GM12878 (cell line): ENCODE measurements at regions not wholly inside any gene's neighbourhood (a gene's known extent, or its start where the extent isn't known, plus 50 kb on each side); places are given as distances from the start of the nearest gene placed in this dataset.
"Not testable (repeated sequence)": the region's sequence is repeated elsewhere in the genome, so short reads cannot be mapped to it uniquely, and the experiment has no call there.

Experiments
- ATAC-seq: fragments of 200-7000 bp; cut with Tn5 transposase; 3 replicates; pipeline ENCODE4 v1.9.1; 2020; ENCODE audit warnings: mild to moderate bottlenecking, moderate library complexity
- BruUV-seq: library from RNA; stranded (reverse); fragments of 400-500 nt; replicated peaks from 2 replicates; lab custom pipeline; 2021; lab: Mats Ljungman, UMichigan
- CTCF ChIA-PET: fragments of 300-600 bp; sonication (Branson Sonifier 250); formaldehyde crosslinking; extraction: SDS; loops from one replicate; lab custom pipeline; 2021; ENCODE audit warnings: inconsistent platforms; lab: Yijun Ruan, JAX
- POLR2A ChIA-PET: fragments of 350-600 bp; formaldehyde crosslinking; extraction: SDS; loops from one replicate; lab custom pipeline; 2021; ENCODE audit warnings: inconsistent platforms; lab: Charles Lee
- RAD21 ChIA-PET: fragments of 300-600 bp; sonication (Branson Sonifier 250); formaldehyde crosslinking; loops from one replicate; lab custom pipeline; 2023; ENCODE audit warnings: antibody characterized with exemption; ENCODE audit not compliant: unreplicated experiment; lab: Charles Lee
- SMC1A ChIA-PET: fragments of 300-600 bp; sonication (Branson Sonifier 250); formaldehyde crosslinking; loops from one replicate; lab custom pipeline; 2023; ENCODE audit not compliant: unreplicated experiment, uncharacterized antibody; lab: Charles Lee
- DNase-seq: peaks from one replicate; pipeline ENCODE4 v3.0.0-alpha.2; 2011; ENCODE audit warnings: low read depth, low spot score
- FAIRE-seq: peaks from 3 replicates; lab custom pipeline; 2011; peaks lifted over from hg19 to GRCh38; lab: Jason Lieb, UNC
- H2AFZ ChIP-seq: 2 replicates; pipeline ENCODE4 v1.6.0; 2011; ENCODE audit warnings: low read depth, low read length, control low read depth; ENCODE audit not compliant: control insufficient read depth
- H3K27ac ChIP-seq: 2 replicates; pipeline ENCODE4 v1.5.1; 2011; ENCODE audit warnings: control low read depth; ENCODE audit not compliant: control insufficient read depth, insufficient read depth
- H3K27me3 ChIP-seq, 2 experiments: replicated peaks in 1 of 2; 2 replicates each; pipeline versions ENCODE4 v1.6.0 to v1.6.1; 2011; ENCODE audit warnings: low read length in 1 of 2; ENCODE audit not compliant: control insufficient read depth in 2 of 2, insufficient read depth in 2 of 2
- H3K36me3 ChIP-seq, 2 experiments: 2 replicates each; pipeline ENCODE4 v1.5.1; 2011; ENCODE audit warnings: low read length in 1 of 2; ENCODE audit not compliant: control insufficient read depth in 2 of 2, insufficient read depth in 2 of 2
- H3K4me1 ChIP-seq: 2 replicates; pipeline ENCODE4 v1.6.1; 2011; ENCODE audit warnings: mild to moderate bottlenecking, low read length, moderate library complexity, mixed read lengths; ENCODE audit not compliant: control insufficient read depth, insufficient read depth
- H3K4me2 ChIP-seq: 2 replicates; pipeline ENCODE4 v1.6.0; 2011; ENCODE audit warnings: control low read depth; ENCODE audit not compliant: control insufficient read depth, insufficient read depth
- H3K4me3 ChIP-seq: fragments of 200-600 bp; sonication (generic); 2 replicates; pipeline ENCODE4 v1.5.1; 2016
- H3K79me2 ChIP-seq: 2 replicates; pipeline ENCODE4 v1.6.0; 2011; ENCODE audit warnings: low read length; ENCODE audit not compliant: control insufficient read depth, insufficient read depth
- H3K9ac ChIP-seq: 2 replicates; pipeline ENCODE4 v1.8.0; 2011; ENCODE audit warnings: low read length, control low read depth, mixed read lengths; ENCODE audit not compliant: control insufficient read depth, insufficient read depth
- H3K9me3 ChIP-seq: replicated peaks from 3 replicates; pipeline ENCODE4 v1.5.1; 2011; ENCODE audit warnings: mild to moderate bottlenecking, low read length; ENCODE audit not compliant: control insufficient read depth, insufficient read depth
- H4K20me1 ChIP-seq: 2 replicates; pipeline ENCODE4 v1.6.0; 2011; ENCODE audit not compliant: control insufficient read depth, insufficient read depth
- ASH2L ChIP-seq: fragments of 300-600, 200-600 bp; sonication (generic); IDR thresholded peaks from 2 replicates; pipeline ENCODE4 v1.6.1; 2017; ENCODE audit warnings: low read depth, mild to moderate bottlenecking, borderline replicate concordance
- ATF7 ChIP-seq: fragments of 450-650 bp; IDR thresholded peaks from 2 replicates; pipeline ENCODE4 v1.6.1; 2016; ENCODE audit warnings: low read depth, mild to moderate bottlenecking
- CHD2 ChIP-seq: IDR thresholded peaks from 2 replicates; pipeline ENCODE4 v1.6.1; 2011; ENCODE audit warnings: low read depth, low read length, improper control_type of control experiment, borderline replicate concordance
- EZH2 ChIP-seq: IDR thresholded peaks from 2 replicates; pipeline ENCODE4 v1.6.1; 2012; ENCODE audit warnings: low read depth, mild to moderate bottlenecking, control low read depth, inconsistent platforms, low read length, borderline replicate concordance; ENCODE audit not compliant: control insufficient read depth
- WGBS: methylation state at CpG from one replicate; pipeline ENCODE4 v1.1.6; 2016; ENCODE audit warnings: low lambda C conversion rate; ENCODE audit not compliant: insufficient replicate concordance, insufficient coverage; ENCODE audit errors: missing lambda C conversion rate; 5-methylcytosine and 5-hydroxymethylcytosine counted together
- in situ Hi-C: fragments of 300-500 bp; cut with MboI; formaldehyde crosslinking; loops from 9 replicates; pipeline ENCODE4 v1.14.3; 2018; ENCODE audit warnings: mixed read lengths
- intact Hi-C: fragments of 100-400 bp; cut with micrococcal nuclease; formaldehyde crosslinking; loops from one replicate; pipeline ENCODE4 v1.14.2; 2022; ENCODE audit not compliant: unreplicated experiment
- TF ChIP-seq, protein P1 (sequence below): IDR thresholded peaks from 2 replicates; pipeline ENCODE4 v1.6.1; 2012; ENCODE audit warnings: mild to moderate bottlenecking, low read depth, low read length
- TF ChIP-seq, protein P2 (sequence below): IDR thresholded peaks from 2 replicates; pipeline ENCODE4 v1.6.1; 2011; ENCODE audit warnings: mild to moderate bottlenecking, low read depth, low read length, moderate library complexity; ENCODE audit not compliant: insufficient replicate concordance
- TF ChIP-seq, protein P3 (sequence below): fragments of 450-650 bp; IDR thresholded peaks from 2 replicates; pipeline ENCODE4 v1.6.1; 2016; ENCODE audit warnings: mild to moderate bottlenecking

DNA sequence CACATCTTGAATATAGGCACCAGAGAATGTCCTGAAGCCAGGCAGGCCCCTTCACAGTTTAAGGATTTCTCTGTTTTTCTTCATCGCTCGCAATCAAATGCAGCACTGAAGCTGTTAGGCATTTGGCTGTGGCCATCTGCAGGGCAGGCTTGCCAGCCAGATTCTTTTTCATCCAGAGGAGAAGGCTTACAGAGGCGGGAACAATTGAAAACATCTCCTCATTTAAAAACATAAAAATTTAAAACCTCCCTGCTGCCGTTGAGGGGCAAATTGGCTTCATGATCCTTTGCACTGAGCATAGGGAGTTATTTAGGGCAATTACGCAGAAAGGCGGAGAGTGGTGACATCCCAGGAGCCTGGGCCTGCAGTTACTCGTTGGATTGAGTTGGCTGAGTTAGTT lies 500.0 kb downstream of the TYW1 start (continued):
- TF ChIP-seq, protein P1, sequence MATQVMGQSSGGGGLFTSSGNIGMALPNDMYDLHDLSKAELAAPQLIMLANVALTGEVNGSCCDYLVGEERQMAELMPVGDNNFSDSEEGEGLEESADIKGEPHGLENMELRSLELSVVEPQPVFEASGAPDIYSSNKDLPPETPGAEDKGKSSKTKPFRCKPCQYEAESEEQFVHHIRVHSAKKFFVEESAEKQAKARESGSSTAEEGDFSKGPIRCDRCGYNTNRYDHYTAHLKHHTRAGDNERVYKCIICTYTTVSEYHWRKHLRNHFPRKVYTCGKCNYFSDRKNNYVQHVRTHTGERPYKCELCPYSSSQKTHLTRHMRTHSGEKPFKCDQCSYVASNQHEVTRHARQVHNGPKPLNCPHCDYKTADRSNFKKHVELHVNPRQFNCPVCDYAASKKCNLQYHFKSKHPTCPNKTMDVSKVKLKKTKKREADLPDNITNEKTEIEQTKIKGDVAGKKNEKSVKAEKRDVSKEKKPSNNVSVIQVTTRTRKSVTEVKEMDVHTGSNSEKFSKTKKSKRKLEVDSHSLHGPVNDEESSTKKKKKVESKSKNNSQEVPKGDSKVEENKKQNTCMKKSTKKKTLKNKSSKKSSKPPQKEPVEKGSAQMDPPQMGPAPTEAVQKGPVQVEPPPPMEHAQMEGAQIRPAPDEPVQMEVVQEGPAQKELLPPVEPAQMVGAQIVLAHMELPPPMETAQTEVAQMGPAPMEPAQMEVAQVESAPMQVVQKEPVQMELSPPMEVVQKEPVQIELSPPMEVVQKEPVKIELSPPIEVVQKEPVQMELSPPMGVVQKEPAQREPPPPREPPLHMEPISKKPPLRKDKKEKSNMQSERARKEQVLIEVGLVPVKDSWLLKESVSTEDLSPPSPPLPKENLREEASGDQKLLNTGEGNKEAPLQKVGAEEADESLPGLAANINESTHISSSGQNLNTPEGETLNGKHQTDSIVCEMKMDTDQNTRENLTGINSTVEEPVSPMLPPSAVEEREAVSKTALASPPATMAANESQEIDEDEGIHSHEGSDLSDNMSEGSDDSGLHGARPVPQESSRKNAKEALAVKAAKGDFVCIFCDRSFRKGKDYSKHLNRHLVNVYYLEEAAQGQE, result no peak
- TF ChIP-seq, protein P2, sequence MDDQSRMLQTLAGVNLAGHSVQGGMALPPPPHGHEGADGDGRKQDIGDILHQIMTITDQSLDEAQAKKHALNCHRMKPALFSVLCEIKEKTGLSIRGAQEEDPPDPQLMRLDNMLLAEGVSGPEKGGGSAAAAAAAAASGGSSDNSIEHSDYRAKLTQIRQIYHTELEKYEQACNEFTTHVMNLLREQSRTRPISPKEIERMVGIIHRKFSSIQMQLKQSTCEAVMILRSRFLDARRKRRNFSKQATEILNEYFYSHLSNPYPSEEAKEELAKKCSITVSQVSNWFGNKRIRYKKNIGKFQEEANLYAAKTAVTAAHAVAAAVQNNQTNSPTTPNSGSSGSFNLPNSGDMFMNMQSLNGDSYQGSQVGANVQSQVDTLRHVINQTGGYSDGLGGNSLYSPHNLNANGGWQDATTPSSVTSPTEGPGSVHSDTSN, result no peak
- TF ChIP-seq CHD2 (no peak), ASH2L (no peak), EZH2 (no peak), ATF7 (no peak)
- TF ChIP-seq, protein P3, sequence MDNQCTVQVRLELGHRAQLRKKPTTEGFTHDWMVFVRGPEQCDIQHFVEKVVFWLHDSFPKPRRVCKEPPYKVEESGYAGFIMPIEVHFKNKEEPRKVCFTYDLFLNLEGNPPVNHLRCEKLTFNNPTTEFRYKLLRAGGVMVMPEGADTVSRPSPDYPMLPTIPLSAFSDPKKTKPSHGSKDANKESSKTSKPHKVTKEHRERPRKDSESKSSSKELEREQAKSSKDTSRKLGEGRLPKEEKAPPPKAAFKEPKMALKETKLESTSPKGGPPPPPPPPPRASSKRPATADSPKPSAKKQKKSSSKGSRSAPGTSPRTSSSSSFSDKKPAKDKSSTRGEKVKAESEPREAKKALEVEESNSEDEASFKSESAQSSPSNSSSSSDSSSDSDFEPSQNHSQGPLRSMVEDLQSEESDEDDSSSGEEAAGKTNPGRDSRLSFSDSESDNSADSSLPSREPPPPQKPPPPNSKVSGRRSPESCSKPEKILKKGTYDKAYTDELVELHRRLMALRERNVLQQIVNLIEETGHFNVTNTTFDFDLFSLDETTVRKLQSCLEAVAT, result no peak

DNA sequence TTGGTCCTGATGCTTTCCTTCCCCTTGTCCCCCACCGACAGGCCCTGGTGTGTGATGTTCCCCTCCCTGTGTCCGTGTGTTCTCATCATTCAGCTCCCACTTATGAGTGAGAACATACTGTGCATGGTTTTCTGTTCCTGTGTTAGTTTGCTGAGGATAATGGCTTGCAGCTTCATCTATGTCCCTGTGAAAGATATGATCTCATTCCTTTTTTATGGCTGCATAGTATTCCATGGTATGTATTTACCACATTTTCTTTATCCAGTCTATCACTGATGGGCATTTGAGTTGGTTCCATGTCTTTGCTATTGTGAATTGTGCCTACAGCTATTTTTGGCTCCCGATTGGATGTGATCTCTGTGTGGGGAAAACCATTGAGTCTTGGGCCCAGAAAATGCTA lies 501.3 kb downstream of the TYW1 start:
- H3K4me1 ChIP-seq, H3K27me3 ChIP-seq, H3K9me3 ChIP-seq, ATAC-seq, H3K79me2 ChIP-seq, H3K4me3 ChIP-seq, BruUV-seq, DNase-seq, POLR2A ChIA-PET, H4K20me1 ChIP-seq, H3K27ac ChIP-seq, H3K36me3 ChIP-seq, in situ Hi-C loops, intact Hi-C loops, CTCF ChIA-PET, H2AFZ ChIP-seq, FAIRE-seq, H3K9ac ChIP-seq, RAD21 ChIA-PET, SMC1A ChIA-PET, H3K4me2 ChIP-seq: not testable (repeated sequence)
- WGBS, result 12% methylated on average over 3 of the region's 3 CpGs
